ENCODE measurements at regions not wholly inside any gene's neighbourhood (a gene's known extent, or its start where the extent isn't known, plus 50 kb on each side); places are given as distances from the start of the nearest gene placed in this dataset.
"Not testable (repeated sequence)": the region's sequence is repeated elsewhere in the genome, so short reads cannot be mapped to it uniquely, and the experiment has no call there.

GRCh38 chr15:34700891-34701427, 53.8 kb downstream of the GJD2 start:
- no peak for DNase-seq (ENCODE audit: low spot score)

- DNase-seq (ENCODE audit: low spot score), result no peak
These were observed 54.7 kb downstream of the GJD2 start for GRCh38 chr15:34699968-34700640.

GRCh38 chr15:34696506-34696905, 58.3 kb downstream of the GJD2 start:
- no peak for DNase-seq (ENCODE audit: low spot score)

- DNase-seq (ENCODE audit: low spot score), result no peak
These were observed 61.6 kb downstream of the GJD2 start for GRCh38 chr15:34693053-34693744.

GRCh38 chr15:34691034-34691433, 63.8 kb downstream of the GJD2 start:
- DNase-seq (ENCODE audit: low spot score), result no peak

GRCh38 chr15:34688699-34689098, 66.1 kb downstream of the GJD2 start:
- no peak for DNase-seq (ENCODE audit: low spot score)

GRCh38 chr15:34684351-34684750, 70.4 kb downstream of the GJD2 start:
- DNase-seq (ENCODE audit: low spot score), result no peak

GRCh38 chr15:34682674-34683073, 72.1 kb downstream of the GJD2 start:
- DNase-seq (ENCODE audit: low spot score), result no peak

GRCh38 chr15:34679291-34679690, 75.5 kb downstream of the GJD2 start:
- DNase-seq (ENCODE audit: low spot score), result no peak

- DNase-seq (ENCODE audit: low spot score), result no peak
These were observed 81.6 kb downstream of the GJD2 start for GRCh38 chr15:34673241-34673640.

GRCh38 chr15:34665498-34666116, 82.2 kb upstream of the GOLGA8B start:
- DNase-seq (ENCODE audit: low spot score), result no peak

- no peak for DNase-seq (ENCODE audit: low spot score)
These were observed 81.0 kb upstream of the GOLGA8B start for GRCh38 chr15:34664418-34664817.

GRCh38 chr15:34663101-34663500, 79.7 kb upstream of the GOLGA8B start:
- no peak for DNase-seq (ENCODE audit: low spot score)

GRCh38 chr15:34659056-34659455, 75.6 kb upstream of the GOLGA8B start:
- DNase-seq (ENCODE audit: low spot score), result no peak

- no peak for DNase-seq (ENCODE audit: low spot score)
These were observed 74.1 kb upstream of the GOLGA8B start for GRCh38 chr15:34657469-34658127.

- no peak for DNase-seq (ENCODE audit: low spot score)
These were observed 72.8 kb upstream of the GOLGA8B start for GRCh38 chr15:34656005-34656796.

GRCh38 chr15:34655326-34655725, 71.9 kb upstream of the GOLGA8B start:
- DNase-seq (ENCODE audit: low spot score), result no peak

GRCh38 chr15:34654625-34655024, 71.2 kb upstream of the GOLGA8B start:
- DNase-seq (ENCODE audit: low spot score), result no peak

- DNase-seq (ENCODE audit: low spot score), result no peak
These were observed 70.5 kb upstream of the GOLGA8B start for GRCh38 chr15:34653992-34654391.

GRCh38 chr15:34653326-34653725, 69.9 kb upstream of the GOLGA8B start:
- not testable (repeated sequence) for DNase-seq (ENCODE audit: low spot score)

GRCh38 chr15:34652726-34653033, 69.2 kb upstream of the GOLGA8B start:
- no peak for DNase-seq (ENCODE audit: low spot score)

Data from Ammon's horn (tissue), 1 donor.